ENCODE measurements at regions not wholly inside any gene's neighbourhood (a gene's known extent, or its start where the extent isn't known, plus 50 kb on each side); places are given as distances from the start of the nearest gene placed in this dataset.

GRCh38 chr3:159797771-159798170 is 190.9 kb upstream of the IL12A start:
- no peaks in the 10 kb centered on the region for H3K36me3 ChIP-seq
- no peaks in the 10 kb centered on the region for H3K27me3 ChIP-seq
- H3K4me1 ChIP-seq, result peaks cover 6 to 73% of the 10 kb centered on the region in 2 donors
- DNase-seq (ENCODE audit: low spot score in 2 of 2), result no peak
- intact Hi-C loops (cut with DNase I), result no loop called here
- no peaks in the 10 kb centered on the region for H3K9me3 ChIP-seq
- no peak for TF ChIP-seq CTCF (IDR thresholded peaks at IDR 0.05)
- peak overlapping the region; percentile 86 to 89 for H3K27ac ChIP-seq
- no peak overlapping the region for H3K4me3 ChIP-seq

DNA sequence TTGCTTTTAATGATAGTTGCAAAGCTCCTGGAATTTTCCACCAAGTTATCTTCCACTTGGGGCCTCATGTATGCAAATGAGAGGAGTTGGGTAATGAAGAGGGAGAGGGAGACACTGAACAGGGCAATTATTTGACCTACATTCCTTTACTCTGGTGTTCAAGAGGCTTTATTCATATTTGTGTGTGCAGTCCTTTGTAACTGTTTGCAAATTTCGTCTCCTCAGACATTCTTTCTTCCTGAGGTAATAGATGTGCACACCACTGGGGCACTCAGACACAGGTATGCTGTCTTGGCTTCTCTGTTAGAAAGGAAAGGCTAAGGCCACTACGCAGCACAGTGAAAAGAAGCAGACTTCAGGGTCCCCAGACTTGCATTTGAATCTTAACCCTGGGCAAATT is 189.7 kb upstream of the IL12A start:
- no peak for TF ChIP-seq CTCF (IDR thresholded peaks at IDR 0.05)
- intact Hi-C loops (cut with DNase I), result no loop called here
- Histone ChIP-seq H3K36me3 (no peaks in the 10 kb centered on the region), H3K9me3 (no peaks in the 10 kb centered on the region), H3K27me3 (no peaks in the 10 kb centered on the region), H3K4me1 (peaks cover 6 to 71% of the 10 kb centered on the region in 2 donors), H3K27ac (peak overlapping the region; percentile 86 to 89), H3K4me3 (no peak overlapping the region)
- DNase-seq (ENCODE audit: low spot score in 2 of 2), result no peak

DNA sequence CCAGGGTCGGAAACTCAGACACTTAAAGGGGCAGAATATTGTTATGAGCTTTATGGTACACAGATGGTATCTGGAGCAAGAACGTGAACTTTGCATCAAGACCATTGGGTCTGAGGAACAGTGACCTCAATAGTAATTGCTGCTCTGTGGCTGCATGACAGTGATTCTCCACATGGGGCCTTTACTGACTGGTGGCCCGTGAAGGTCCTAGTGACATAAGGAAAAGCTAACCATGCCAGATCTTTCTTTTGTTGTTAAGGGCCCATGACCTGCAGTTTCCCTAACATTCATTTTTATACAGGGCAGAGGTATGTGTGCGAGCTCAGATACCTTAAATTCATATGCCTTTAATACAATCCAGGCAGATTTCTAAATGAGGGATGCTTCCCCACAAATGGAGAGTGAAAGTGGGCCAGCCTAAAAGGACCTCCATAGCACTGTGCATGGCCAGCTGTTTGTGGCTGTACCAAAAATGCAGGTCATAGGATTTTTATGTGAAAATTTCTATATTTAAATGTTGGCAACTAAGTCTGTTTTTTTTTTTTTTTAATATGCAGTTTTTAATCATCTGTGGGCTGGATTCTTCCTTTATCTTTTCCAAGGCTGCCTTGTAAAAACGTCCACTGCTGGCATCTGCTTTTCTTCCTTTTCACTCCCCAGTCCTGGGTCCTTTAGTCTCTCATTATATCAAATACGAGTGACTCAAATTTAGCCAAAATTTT is 188.0 kb upstream of the IL12A start:
- Histone ChIP-seq H3K4me3 (no peak overlapping the region), H3K4me1 (peaks cover 4 to 67% of the 10 kb centered on the region in 2 donors), H3K9me3 (no peaks in the 10 kb centered on the region), H3K36me3 (no peaks in the 10 kb centered on the region), H3K27ac (peak overlapping the region in 1 of 2 donors; percentile 35), H3K27me3 (no peaks in the 10 kb centered on the region)
- no peak for TF ChIP-seq CTCF (IDR thresholded peaks at IDR 0.05)
- DNase-seq (ENCODE audit: low spot score in 2 of 2), result peak in 1 of 2 donors; percentile 46
- intact Hi-C loops (cut with DNase I), result loop anchor here (10.0 kb wide), 1 partner anchor 536 kb away; no protein-coding TSS in a partner anchor

DNA sequence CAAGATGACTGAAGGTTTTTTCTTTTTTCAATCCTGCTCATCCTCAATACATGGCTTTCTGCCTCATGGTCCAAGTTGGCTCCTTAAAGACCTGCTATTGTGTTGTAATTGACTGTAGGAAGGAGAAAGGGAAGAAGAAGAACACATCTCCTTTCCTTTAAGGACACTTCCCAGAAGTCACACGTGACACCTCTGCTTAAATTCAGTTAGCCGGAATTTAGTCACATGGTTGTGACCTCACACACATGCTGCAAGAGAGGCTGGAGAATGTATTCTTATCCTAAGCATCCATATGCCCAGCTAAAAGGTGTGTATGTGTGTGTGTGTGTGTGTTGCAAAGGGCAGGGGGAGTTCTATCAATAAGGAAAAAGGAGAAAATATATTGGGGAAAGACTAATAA is 185.8 kb upstream of the IL12A start:
- H3K27ac ChIP-seq, result peak overlapping the region in 1 of 2 donors; percentile 9
- H3K36me3 ChIP-seq, result no peaks in the 10 kb centered on the region
- H3K4me1 ChIP-seq, result peaks cover 3 to 56% of the 10 kb centered on the region in 2 donors
- H3K4me3 ChIP-seq, result no peak overlapping the region
- intact Hi-C loops (cut with DNase I), result loop anchor here (10.0 kb wide), 1 partner anchor 538 kb away; no protein-coding TSS in a partner anchor
- H3K27me3 ChIP-seq, result no peaks in the 10 kb centered on the region
- DNase-seq (ENCODE audit: low spot score in 2 of 2), result no peak
- TF ChIP-seq CTCF (IDR thresholded peaks at IDR 0.05), result no peak
- H3K9me3 ChIP-seq, result no peaks in the 10 kb centered on the region

DNA sequence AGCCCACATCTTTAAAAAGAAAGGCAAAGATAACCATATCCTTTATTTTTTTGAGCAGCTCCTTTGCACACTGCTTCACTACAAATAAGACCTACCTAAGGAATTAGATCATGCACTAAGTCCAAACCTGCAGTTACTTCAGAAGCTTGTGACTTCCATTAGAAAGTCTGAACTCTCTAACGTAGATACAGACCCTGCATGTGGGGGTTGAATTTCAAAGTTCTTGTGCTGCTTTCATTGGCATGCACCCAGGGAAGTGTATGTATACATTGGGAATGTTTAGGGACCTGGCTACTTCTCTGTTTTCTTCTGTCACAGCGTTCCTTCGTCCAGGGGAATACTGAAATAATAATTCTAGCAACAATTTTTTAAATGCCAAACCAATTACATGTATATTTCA is 185.2 kb upstream of the IL12A start:
- Histone ChIP-seq H3K4me3 (no peak overlapping the region), H3K36me3 (no peaks in the 10 kb centered on the region), H3K27ac (peak overlapping the region; percentile 59 to 73), H3K9me3 (no peaks in the 10 kb centered on the region), H3K27me3 (no peaks in the 10 kb centered on the region), H3K4me1 (peaks cover 3 to 54% of the 10 kb centered on the region in 2 donors)
- no peak for DNase-seq (ENCODE audit: low spot score in 2 of 2)
- intact Hi-C loops (cut with DNase I), result loop anchor here (10.0 kb wide), 1 partner anchor 539 kb away; no protein-coding TSS in a partner anchor
- no peak for TF ChIP-seq CTCF (IDR thresholded peaks at IDR 0.05)
